GM21825 (cell line): ENCODE measurements at regions not wholly inside any gene's neighbourhood (a gene's known extent, or its start where the extent isn't known, plus 50 kb on each side); places are given as distances from the start of the nearest gene placed in this dataset.

Experiments used
- ATAC-seq: cut with Tn5 transposase; IDR thresholded peaks from one replicate; pipeline ENCODE4 v1.9.1; 2021; ENCODE audit warnings: mild to moderate bottlenecking, moderate library complexity; ENCODE audit not compliant: unreplicated experiment

DNA sequence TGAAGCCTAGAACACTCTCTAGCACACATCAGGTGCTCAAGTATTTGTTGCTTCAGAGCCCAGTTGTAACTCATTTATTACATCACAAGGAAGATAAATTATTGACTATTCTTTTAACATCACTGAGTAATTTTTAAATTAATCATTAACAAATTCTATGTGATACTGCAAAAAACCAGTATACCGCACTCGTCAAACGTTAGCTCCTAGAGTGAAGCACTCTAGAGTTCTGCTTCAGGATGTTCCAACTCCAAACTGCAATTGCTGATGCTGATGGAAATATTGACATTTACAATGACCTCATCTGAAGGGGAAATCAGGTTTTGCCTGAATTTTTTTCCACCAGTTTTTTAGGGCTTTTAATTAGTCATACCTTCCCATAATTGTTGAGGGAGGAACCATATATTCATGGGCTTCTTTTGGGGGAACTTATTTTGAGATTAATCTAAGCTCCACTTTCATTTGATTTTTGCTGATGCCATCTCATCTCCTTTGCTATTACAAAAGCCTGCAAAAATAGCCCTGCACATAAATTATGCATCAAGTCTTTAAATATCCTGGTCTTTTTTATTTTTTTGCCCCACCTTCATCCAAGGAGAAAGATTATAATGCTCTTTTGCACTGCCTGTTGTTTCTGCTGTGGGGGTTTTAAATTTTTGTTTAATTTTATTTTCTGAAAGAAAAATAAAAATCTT is 123.0 kb upstream of the STAC start:
- no peak for ATAC-seq

DNA sequence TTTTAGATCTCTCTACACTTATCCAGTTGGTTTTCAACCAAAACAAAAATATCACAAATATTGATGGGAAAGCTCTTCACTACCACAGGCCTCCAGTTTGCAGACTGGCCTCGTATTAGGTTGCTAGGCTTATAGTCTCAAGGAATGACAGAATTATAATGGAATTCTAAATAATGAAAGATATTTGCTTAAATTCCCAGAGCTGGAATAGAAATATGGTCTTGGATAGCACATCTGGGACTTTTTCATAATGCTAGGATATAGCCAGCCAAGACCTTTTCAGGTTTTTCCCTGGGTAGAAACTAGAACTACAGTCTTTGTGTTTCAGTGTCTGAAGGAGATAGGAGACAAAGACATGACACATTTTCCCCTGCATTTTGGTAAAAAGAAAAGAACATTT is 121.9 kb upstream of the STAC start:
- ATAC-seq = no peak

DNA sequence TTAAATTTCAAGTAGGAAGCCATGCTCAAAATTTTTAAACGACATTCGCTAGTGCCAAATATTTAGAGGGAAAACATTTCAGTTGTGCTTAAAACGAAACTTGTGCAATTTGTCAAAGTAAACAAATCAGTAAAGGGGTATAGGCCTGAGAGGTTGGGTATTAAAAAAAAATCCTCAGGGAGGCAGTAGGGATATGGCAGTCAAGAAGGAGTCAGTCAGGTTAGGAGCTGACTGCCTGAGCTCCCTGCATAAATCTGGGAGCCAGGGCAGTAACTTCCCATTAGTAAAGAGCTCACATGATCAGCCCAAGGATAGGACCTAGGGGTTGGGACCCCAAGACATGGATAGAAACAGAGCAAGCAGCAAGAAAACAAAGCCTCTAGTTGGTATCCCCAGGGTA is 120.7 kb upstream of the STAC start:
- ATAC-seq = no peak

DNA sequence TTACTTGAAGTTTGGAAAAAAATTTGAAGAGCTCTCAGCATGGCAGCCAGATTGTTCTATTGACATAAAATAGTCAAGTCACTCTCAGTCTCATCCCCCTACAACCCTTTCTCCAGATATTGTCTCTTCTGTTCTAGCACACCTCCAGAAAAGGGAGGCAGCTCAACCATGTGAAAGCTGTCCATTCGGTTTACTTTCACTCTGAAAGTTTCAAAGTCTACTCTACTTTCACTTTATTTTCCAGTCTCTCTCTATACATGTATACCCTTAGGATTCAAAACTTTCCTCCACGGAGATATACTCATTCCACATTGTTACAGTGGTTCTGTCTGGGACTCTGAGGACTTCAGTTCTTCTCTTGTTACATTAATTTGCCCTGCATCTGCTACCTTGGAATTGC is 111.0 kb upstream of the STAC start:
- ATAC-seq = no peak

DNA sequence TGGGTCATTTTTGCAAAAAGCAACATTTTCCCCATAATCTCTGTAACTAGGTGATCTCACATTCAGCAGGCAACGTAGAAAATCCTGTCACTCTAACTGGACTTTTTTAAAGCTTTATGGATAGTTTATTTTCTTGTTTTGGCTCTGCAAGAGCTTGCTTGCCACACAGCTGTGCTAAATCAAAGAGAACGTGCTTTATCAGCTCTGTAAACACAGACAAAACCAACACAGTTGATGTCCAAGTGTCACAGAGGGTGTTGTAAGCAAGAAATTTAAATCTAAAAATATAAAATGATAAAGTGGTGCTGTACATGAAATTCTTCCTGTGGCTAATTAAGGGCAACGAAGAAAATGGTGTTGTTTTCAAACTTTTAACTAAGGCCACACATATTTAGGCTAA is 97.5 kb upstream of the STAC start:
- ATAC-seq = no peak

DNA sequence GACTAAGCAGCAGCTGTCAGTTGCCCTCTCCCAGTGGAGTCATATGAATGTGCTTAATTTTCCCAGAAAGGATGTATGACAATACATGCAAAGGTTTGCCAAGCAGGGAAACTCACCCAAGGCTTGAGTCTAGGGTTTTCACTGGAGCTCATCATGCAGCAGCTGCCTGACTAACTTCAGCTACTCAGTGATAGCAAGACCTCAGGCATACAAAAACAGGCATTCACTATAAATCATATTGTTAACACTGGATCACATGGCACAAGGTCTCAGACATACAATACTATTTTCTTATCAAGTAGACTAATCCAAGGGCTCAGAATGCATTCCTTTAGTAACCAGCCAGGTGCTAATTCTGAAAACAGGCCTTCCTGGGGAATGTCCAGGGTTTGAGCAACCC is 85.0 kb upstream of the STAC start:
- ATAC-seq = no peak

DNA sequence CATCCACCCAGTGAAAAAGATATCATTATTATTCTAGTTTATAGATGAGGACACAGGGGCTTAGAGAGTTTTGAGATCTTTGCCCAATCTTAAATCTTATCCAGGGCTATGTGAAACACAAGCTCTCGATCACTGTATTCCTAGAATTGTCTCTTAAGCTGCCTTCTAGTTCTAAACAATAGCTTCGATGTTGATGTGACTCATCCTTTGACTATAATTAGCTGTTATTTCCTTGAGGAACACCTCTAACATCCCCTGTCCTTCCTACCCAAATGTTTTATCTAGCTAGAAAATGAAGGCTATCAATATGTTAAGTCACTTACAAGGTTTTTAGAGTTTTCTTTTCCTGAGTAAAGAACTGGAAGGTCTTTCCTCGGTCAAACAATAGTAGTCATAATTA is 83.1 kb upstream of the STAC start:
- ATAC-seq = no peak

DNA sequence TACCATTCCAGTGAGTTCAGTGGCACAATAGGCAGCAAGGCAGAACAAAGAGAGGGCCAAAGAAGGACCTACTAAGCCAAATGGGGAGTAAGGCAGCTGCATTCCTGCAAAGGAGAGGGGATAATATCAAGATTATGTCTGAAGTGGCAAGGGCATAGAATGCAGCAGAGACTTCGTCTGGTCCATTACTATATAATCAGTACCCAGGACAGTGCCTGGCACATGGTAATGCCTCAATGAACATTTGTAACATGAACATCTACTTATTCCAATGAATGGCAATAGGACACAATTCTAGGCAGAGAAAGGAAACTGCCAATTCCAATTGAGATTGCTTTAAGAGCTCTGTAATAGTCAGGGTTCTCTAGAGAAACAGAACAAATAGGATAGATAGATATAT is 82.1 kb upstream of the STAC start:
- ATAC-seq = no peak

DNA sequence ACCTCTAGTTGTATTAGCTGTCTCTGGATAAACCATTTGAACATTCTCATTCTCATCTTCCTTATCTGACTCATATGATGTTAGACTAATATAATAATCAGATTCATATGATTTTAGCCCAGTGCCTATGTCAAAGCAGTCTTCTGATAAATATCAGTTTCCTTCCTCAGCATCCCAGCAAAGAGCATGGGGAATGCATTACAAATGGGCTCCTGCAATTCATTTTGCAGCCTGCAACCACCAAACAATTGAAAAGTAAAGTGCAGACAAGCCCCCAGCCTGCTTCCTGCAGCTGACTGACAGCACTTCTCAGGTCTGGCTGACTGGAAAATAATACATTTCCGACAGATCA is 78.2 kb upstream of the STAC start:
- ATAC-seq = no peak

DNA sequence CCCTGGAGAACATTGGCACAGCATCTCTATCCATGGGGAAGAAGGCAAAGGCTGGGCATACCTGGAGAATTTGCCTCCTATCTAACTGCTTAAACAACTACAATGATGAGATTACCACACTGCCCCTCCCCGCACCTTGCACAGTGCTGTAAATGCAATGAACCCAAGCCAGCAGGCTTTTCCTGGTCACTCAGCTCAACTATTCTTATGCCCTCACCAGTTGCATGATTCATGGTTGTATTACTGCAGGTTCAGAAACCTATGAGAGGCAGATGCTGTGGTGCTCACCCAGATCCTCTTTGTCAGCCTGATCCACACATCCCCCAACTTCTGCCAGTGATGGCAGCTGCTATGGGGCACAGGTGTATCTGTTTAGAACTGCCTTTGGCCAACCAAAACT is 77.7 kb upstream of the STAC start:
- ATAC-seq = no peak

DNA sequence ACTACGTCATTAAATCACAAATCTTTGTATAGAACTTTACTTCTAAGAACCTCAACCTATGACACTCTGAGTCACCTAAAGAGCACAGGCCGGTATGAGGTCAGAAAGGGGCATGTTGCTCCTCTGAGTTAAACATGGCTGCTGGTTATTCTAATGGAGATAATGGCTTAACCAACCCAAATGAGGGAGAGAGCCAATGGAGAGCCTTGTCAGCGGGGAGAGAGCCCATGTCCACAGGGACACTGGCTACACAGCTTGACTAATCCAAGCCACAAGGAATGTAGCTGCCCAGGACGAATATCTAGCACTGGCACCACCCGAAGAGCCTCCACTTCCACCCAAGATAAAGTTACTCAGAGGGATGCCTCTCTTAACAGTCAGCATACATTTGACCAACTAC is 77.0 kb upstream of the STAC start:
- no peak for ATAC-seq

DNA sequence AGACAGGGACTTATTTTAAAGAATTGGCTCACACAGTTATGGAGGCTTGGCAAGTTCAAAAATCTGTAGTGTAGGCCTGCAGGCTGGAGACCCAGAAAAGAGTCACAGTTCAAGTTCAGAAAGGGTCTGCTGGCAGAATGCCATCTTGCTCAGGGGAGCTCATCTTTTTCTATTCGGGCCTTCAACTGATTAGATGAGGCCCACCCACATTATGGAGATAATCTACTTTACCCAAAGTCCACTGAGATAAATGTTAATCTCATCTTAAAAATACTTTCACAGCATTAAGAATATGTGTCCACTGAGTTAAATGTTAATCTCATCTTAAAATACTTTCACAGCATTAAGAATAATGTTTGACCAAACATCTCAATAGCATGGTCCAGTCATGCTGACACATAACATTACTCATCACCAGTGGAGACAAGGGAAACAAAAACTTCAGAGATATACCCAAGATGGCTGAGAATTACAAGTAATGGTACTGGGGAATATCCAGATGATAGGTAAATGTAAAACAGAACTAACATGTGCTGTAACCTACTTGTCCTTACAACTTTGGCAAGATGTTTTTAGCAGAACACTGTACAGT is 74.3 kb upstream of the STAC start:
- no peak for ATAC-seq

DNA sequence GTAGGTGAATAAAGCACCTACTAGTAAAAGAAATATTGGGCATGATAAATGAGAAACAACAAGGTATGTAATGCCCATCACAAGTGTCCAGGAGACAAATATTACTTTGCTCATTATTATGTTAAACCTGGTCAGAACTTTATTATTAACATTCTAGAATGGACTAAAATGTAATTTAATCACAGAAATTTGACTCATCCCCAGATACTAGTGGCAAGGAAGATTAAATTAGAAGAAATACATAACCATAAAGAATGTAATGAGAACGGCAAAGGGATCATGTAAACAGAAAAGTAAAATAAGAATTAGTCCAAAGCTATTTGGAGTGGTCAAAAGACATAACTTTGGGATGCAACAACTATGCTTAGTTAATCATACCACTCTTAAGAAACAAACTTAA is 71.2 kb upstream of the STAC start:
- ATAC-seq = no peak

DNA sequence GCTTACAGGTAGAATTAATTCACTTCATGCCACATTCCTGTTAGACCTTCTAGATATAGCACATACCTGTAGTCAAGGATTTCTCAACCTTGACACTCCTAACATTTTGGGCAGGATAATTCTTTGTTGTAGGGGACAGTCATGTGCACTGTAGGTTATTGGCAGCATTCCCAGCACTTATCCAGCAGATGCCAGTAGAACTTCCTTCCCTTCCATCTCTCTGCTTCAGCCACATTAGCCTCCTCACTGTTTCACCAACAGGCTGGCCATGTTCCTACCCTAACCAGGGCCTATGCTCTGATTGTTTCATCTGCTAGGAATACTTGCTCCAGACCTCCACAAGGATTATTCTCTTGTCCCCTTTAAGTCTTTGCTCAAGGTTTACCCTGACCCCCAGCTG is 68.0 kb upstream of the STAC start:
- ATAC-seq = no peak

DNA sequence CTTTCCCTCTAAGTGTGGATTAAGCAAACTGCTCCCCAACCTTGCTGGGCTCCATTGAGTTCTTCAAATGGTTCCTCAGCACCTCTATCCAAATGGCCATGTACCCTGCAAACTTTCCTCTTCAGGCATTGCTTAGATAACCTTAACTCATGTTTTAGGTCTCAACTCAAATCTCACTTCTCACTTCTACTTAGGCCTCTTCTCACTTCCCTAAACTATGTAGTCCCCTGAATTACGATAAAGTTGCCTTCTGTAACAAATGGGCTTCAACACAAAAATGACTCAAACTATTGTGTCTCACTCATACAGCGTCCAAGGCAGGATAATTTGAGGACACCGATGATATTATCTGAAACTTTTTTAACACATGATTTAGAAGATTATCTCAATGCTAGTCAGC is 62.4 kb upstream of the STAC start:
- ATAC-seq = no peak

DNA sequence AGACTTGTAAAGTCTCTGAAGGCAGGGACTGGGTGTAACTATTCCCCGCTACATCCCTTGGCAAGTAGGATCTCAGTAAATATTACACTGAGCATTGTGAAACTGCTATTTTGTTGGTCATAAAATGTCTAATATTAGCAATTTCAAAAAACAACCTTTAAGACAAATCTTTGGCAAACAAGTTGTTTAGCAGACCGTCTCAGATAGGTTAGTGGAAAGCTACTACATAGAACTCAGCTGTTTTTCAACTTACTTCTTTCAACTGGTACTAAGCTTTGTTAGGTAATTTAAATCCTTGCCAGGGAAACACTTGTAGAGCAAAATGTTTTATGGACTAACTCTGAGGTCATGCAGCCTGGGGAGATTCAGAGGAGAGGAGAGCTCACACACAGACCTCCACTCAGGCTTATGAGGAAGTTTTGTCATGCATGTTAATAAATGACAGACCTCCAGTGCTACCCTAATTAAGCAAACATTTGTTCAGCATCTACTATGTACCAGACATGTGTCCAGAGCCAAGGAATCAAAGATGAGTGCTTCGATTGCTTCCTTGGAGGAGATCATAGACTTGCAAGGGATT is 61.6 kb upstream of the STAC start:
- ATAC-seq = no peak

DNA sequence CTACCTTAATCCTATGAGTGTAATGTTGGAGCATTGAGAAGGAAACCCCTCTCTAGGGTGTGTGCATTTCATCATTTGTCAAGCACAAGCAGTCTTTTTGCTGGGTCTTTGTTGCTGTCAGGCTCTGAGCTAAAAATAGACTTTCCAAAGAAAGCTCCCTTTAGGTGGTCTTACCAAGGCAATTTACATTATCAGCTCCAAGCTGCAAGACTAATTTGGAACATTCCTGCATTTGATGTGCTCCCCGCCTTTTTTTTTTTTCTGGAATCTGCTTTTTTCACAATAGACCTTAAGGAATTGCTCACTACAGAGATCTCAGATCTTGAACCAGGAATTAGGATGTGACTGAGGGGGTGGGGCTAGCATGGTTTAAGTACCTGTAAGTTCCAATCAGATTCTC is 60.6 kb upstream of the STAC start:
- ATAC-seq = no peak
